HG02763 (cell line): ENCODE measurements at regions not wholly inside any gene's neighbourhood (a gene's known extent, or its start where the extent isn't known, plus 50 kb on each side); places are given as distances from the start of the nearest gene placed in this dataset.
"Not testable (repeated sequence)": the region's sequence is repeated elsewhere in the genome, so short reads cannot be mapped to it uniquely, and the experiment has no call there.

Source experiments
- ATAC-seq: cut with Tn5 transposase; IDR thresholded peaks from one replicate; pipeline ENCODE4 v1.9.1; 2021; ENCODE audit warnings: mild to moderate bottlenecking, moderate library complexity; ENCODE audit not compliant: unreplicated experiment

DNA sequence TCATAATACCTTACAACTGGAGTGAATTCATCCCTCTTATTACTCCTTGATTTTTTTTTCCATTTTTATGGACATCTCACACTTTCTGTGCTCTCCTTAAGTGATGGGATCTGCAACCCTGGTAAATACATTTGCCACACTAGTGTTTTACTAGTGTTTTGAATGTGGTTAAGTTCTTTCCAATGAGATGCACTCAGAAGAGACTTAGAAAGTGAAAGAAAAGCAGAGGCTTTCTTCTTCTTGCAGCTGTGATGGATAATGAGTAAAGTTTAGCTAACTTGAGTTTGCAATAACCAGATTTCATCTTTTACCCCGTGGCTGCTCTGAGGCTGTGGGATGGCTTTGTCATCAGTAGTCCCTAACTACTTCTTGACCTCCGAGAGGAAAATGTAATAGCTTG, 1248.4 kb downstream of the NSUN3 start:
- ATAC-seq: peak; percentile 78

DNA sequence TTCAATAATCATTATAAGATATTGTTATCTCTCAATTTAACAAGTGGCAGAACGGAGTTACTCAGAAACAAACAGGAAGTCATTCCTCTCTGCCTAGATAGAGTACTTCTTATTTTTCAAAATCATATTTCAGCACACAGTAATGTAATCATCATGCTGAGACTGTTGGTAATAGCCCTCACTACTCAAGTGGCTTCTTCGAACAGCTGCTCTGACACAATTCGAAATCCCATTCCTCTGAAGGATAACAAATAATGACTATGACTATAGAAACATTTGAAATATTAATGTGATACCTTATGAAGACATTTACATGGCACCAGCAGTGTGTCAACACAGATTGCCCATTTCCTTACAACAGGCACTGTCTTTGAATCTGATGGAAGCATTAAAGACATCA, 1249.8 kb downstream of the NSUN3 start:
- ATAC-seq: no peak

DNA sequence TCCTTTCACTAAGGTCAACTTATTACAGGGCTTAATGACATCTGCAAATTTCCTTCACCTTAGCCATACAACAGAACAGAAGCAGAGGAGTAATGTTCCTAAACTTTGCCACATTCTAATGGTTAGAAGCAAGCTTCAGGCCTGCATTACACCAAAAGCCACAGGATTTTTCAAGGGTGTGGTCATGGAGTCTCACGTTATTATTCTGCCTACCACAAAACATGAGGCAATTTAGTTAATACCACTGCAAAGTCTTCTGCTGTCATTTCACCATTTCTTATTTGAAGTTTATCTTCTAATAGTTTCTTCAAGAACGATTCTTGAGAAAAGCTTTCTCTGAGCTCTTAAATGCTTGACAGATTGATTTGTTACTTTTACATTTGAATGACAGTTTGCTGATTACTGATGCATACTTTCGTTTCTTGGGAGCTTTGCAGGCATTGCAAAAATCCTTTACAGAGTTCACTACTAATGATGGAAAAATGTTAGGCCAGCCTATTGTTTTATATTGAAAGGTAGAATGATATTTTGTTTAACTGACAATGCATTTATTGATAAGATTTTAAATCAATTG, 1257.1 kb downstream of the NSUN3 start:
- ATAC-seq: no peak

DNA sequence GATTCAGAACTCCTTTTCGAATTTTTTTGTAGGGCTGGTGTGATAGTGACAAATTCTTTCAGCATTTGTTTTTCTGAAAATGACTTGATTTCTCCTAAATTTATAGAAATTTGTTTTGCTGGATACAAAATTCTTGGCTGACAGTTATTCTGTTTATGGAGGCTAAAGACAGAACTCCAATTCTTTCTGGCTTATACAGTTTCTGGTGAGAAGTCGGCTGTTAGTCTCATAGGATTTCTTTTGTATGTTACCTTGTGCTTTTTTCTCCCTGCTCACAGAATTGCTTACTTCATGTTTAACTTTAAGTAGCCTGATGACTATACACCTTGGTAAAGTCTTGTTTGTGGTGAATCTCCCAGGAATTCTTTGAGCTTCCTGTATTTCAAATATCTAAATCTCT, 1264.6 kb downstream of the NSUN3 start:
- no peak for ATAC-seq

DNA sequence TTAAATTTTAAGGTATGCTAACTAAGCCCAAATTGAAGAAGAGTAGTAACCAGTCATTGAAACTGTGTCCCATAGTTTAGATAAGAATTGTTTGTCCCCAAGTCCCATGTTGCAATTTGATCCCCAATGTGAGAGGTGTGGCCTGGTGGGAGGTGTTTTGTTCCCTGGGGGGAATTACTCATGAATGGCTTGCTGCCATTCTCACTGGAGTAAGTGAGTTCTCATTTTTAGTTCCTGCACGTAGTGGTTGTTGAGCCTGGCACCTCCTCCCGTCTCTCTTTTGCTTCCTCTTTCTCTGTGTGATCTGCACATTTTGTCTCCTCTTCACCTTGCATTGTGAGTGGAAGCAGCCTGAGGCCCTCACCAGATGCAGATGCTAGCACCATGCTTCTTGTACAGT, 1271.0 kb downstream of the NSUN3 start:
- ATAC-seq: no peak

DNA sequence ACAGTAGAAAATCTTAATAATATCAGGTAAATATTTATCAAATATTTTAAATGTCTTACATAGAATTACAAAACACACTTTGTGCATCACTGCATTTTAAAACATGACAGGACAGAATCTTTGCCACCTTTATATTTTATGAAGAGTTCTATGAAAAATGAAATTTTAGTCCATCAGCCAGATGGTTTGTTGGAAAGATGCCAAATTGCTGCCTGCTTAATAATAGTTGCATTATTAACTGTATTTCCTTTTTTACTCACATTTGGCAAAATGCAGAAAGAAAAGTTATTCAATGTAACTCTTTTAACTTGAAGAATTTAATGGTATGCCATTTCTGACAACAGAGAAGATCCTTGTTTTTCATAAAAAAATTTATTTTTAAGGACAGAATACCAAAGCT, 1271.6 kb downstream of the NSUN3 start:
- ATAC-seq: no peak

DNA sequence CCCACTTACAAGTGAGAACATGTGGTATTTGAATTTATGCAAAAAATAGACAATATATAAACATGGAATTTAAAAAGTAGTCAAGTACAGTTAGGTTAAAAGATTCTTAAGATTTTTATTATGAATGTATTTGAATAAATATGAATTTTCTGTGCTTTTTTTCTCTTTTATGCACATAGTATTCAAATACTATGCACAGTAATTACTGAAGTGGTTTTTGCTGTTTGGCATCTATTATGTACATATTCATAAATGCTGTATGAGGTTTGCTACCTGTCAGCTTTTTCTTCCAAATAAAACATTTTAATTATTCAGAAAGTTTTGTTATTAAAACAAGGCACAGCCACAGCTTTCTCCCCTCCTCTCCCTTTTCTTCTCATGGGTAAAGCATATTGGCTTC, 1272.7 kb downstream of the NSUN3 start:
- ATAC-seq: no peak

DNA sequence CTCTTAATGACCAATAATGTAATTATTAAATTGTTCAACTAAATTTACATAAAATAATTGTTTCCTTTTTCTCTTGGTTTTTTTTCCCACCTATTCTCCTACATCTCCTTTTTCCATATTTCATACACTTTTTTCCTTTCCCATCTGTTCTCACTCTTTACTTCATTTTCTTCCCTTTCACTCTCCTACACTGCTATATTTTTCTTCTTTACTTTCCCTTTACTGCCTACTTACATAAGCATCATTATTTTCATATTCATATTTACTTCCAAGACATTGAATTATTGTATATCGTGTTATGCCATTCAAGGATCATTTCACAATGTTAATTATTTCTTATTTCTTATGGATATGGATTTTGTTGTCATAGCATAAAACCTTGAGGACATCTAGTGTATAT, 1275.6 kb downstream of the NSUN3 start:
- no peak for ATAC-seq

DNA sequence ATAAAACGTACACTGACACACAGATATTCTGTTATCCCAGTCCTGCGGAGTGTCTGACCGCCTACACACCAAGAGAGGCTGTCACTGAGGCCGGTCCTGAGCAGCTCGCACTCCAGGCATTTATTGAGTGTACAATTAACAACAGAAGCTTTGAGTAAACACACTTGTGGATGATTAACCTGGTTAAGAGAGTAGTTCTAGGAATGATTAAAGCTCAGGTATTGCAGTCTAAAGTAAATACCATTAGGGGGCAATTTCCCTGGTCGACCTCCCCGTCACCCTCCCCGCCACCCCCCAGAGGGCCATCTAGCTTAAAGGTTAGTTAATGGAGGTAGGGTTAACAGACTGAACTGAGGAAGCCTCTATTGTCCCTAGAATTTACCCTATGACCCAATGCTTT, 1278.5 kb downstream of the NSUN3 start:
- ATAC-seq: no peak

DNA sequence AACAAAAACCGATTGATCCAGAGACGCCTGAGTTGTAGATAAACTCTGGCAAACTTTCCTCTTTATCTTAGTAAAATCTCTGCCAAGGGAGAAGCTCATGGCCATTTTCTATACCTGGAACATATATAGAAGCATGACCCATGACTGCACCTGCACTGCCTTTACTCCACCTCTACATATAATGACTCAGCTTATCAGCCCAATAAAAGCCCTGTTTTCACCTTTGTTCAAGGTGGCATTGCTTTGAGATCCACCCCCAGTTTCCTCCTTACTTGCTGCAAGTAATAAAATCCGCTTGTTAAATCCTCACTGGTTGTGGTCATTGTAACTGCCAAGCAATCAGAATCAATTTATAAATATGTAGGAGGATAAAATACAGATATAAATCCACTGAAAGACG, 1280.4 kb downstream of the NSUN3 start:
- ATAC-seq: no peak

DNA sequence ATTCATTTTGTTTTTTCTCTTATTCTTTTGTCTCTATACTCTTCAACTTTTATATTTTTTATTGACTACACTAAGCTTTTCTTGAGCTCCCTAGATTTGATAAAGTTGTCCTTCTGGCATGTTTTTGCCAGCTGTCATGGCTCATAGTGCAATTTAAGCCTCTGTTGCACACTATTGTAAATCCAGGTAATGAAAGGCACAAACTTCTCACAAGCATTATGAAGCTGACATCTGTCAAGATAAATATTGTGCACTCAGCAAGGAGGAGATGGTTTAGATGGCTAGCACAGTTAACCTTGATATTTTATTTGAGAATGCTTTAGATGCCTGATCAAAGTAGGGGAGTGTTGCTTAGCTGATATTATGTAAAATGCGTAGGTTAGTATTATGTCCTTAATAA, 1280.9 kb downstream of the NSUN3 start:
- no peak for ATAC-seq

DNA sequence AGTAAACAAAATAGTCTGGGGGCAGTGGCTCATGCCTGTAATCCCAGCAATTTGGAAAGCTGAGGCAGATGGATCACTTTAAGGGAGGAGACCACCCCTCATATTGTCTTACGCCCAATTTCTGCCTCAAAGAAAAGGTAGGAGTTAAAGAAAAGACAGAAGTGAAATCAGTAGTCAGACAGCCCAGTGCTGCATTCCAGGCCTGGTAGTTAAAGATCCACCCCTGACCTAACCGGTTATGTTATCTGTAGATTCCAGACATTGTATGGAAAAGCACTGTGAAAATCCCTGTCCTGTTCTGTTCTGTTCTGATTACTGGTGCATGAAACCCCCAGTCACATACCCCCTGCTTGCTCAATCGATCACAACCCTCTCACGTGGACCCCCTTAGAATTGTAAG, 1285.1 kb downstream of the NSUN3 start:
- not testable (repeated sequence) for ATAC-seq

DNA sequence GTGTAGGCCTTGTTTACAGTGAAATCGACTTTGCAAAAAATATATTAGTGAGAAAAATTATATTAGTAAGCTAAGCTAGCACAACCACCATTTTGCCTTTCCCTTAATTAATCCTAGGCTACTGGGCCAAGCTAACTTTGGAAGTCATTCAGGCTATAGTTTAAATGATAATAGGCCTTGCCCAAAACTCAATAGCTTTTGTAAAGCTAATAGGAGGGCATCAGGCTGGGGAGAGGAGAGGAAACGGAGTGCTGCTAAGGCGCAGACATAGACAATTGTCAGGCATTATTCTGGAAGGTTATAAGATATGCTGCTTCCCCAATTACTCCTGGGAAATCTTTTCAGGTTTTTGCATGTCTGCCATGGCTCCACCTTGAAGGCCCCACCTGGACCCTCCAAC, 1286.0 kb downstream of the NSUN3 start:
- no peak for ATAC-seq

DNA sequence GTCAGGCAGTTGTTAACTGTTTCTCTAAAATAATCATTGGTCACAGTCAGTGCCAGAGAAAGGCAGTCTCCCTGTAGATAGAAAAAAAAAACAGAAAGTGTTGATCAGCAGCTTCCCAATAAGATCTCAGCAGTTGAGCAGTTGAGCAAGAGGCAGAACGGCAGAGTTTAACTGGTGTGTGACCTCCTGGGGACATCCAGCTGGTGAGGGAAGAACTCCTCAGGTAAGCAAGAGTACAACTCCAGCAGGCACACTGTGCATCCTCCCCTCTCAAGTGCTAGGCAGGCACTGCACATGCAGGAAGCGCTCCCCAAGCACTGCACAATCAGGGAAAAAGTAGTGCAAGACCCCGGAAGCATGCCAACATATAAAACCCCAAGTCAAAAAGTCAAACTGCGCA, 1287.2 kb downstream of the NSUN3 start:
- no peak for ATAC-seq

DNA sequence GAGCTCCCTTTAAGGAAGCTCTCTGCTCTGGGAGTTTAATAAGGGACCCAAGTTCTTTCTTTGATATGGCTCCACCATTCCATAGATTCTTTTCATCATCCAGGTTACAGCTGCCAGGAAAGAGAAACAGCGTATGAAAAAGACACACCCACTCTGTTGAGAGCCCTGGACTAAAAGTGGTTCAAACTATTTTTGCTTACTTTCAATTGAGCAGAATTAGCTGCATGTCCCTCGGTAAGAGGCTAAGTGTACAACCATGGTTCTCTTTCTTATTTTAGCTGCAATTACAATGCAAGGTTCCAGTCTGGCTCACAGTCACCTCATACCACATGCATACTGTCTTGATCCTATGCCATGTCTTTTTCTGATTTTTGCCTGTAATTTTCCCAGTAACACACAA, 1288.3 kb downstream of the NSUN3 start:
- no peak for ATAC-seq

DNA sequence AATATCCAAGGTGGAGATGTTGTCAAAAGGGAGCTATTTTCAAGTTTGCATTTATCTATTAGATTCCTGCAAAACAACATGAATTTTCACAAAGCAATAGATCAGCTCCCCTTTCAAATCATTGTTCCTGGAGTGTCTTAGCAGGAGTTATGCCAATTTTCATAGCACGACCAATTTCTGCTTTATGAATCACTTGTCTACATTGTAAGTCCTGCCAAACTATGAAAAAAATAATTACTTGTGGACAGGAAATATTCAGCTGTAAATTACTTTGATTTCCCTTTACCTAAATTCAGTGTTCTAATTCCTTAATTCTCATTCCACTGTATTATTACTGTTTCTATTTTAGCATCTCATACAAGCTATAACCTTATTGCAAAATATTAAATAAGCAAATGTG, 1289.6 kb downstream of the NSUN3 start:
- no peak for ATAC-seq

DNA sequence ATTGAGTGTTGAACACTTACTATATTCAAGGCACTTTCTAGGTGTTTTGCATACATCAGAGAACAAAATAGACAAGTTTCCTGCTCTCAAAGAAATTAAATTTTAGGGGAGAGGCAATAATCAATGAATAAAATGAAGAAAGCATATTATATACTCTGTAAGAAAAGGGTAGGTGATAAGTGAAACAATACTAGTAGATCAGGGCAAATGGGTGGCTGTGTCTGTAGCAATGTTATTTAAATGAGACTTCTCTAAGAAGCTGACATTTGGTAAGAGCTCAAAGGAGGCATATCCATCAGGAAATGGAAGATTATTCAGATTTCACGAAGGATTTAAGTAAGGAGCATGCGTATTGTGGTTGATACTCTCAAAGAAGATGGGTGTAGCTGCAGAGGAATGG, 1291.6 kb downstream of the NSUN3 start:
- ATAC-seq: no peak

DNA sequence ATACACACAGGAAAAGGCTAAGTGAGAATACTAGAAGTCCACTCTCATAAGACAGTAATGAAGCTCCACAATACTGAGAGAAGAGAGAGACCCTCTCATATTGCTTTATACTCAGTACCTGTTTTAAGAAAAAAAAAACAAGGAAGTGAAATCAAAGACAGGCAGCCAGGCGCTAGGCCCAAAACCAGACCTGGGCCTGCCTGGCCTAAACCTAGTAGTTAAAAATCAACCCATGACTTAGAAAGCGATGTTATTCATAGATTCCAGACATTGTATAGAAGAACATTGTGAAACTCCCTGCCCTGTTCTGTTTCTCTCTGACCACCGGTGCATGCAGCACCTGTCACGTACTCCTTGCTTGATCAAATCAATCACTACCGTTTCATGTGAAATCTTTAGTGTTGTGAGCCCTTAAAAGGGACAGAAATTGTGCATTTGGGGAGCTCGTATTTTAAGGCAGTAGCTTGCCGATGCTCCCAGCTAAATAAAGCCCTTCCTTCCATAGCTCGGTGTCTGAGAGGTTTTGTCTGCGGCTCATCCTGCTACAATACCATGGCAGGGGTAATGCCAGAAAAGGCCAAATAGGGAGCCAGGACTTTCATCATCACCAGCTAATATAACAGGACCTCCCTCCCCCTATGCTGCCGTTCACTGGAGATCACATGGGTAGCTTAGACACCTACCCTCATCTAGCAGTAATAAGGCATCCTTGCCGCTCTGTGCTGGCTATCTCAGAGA, 1294.1 kb downstream of the NSUN3 start:
- ATAC-seq: peak; percentile 58

DNA sequence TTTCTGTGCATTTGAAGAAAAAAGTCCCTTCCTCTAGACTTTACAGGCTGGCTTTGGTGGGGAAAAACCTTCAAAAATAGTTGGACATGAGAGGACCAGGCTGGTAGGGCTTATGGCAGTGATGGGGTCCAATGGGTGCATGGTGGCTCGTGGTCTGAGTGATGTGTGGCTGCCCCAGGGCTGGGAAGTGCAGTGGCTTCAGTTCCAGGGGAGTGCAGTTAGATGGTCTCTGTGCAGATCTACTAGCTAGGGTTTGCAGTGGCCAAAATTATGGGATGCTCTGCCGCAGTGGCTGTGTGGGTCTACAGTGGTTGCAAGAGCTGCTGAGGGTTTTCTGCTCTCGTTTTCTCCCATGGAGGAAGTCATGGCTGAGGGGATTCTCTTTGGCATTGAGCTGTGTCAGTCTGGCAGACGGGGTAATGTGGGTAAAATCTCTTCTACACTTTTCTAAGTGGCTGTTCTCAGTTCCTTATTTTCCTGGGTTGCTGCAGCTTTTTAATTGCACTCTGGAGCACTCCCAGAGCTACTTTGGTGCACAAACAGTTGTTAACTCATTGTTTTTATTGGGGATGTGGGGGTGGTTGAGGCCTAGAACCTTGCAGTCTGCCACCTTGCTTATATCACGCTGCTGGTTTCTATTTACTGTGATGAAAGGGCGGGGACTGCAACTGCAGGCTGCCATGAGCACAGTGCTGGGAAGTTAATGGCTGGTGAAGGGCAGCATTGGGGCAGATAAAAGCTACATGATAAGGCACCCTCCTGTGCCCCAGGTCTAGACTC, 1324.6 kb downstream of the NSUN3 start:
- ATAC-seq: peak; percentile 92

DNA sequence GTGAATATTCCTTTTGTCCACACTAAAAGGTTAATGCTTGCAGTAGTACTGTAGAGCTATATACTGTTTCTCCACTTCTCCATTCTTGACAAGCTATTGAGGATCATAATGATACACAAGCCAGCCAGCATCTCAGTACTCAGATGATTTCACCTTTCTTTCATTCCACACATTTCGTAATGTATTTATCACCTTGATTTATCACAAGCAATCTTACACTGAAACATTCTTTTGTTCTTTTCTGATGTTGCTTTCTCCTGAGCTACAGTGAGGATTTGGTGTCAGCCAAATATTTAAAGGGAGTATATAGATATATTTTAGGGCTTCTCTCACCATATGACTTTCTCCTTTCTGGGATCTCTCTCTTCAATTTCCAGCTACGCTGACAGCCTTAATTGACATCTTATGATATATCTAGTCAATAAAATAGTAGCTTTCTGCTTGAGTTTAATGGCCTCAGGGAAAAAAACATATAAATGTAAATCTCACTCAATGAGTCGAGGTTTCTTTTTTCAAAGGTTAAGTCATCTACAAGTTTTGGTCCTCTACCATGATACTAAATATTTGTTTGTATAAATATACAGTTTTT, 1327.0 kb downstream of the NSUN3 start:
- no peak for ATAC-seq

DNA sequence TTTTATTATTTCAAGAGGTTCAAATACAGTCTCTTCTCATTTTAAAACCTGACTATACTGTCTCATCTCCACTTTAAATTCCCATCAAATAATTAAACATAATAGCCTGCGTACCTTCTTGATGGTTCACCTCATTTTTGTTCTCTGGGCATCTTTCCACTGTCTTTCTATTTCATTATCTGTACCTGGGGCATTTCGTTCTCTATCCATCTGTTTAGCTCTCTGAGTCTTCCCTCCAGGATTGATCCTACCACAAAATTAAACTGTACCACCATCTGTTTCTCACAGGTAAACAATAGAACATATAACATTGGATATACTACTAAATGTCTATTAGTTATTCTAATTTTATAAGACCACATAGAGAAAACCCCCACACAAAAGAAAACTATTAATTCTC, 1331.4 kb downstream of the NSUN3 start:
- no peak for ATAC-seq

DNA sequence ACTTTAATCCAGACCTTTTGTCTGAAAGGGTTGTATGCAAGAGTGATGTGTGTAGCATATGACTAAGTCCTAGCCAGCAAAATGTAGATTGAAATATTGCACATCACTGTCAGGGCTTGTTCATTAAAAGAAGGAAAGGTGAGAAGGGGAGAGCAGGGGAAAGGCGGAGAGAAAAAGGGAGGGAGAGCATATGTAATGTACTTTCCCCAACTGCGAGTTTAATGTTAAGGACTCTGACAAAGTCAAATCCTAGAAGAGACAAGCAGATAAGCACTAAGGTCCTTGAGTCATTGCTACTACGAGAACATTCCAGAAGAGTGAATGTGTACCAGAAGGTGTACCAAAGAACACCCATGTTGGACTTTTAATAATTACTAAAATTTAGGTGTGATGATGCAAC, 1336.7 kb downstream of the NSUN3 start:
- no peak for ATAC-seq
